T-cell (primary cell): ENCODE measurements at regions not wholly inside any gene's neighbourhood (a gene's known extent, or its start where the extent isn't known, plus 50 kb on each side); places are given as distances from the start of the nearest gene placed in this dataset.
"Not testable (repeated sequence)": the region's sequence is repeated elsewhere in the genome, so short reads cannot be mapped to it uniquely, and the experiment has no call there.

ENCODE experiments used
- ATAC-seq, 4 experiments: fragments of 200-7000 bp in 3 of 4; fragments of 150-1000 bp in 1 of 4; cut with Tn5 transposase; replicated peaks in 1 of 4; 1 replicate in 3 of 4; 2 replicates in 1 of 4; pipeline ENCODE4 v1.10.0; 2021; ENCODE audit warnings: moderate library complexity in 3 of 4, mild to moderate bottlenecking in 2 of 4, moderate number of reproducible peaks in 1 of 4
- CTCF ChIA-PET, 2 donors: fragments of 300-600 bp; sonication (Branson Sonifier 250); formaldehyde crosslinking; loops; one replicate each; lab custom pipeline; 2022; ENCODE audit warnings: antibody characterized with exemption in 2 of 2; lab: Charles Lee
- POLR2A ChIA-PET, 2 donors: fragments of 300-600 bp; sonication (Branson Sonifier 250); formaldehyde crosslinking; loops; one replicate each; lab custom pipeline; 2022; ENCODE audit warnings: antibody characterized with exemption in 2 of 2; lab: Charles Lee
- DNase-seq, 35 experiments: peaks; one replicate each; pipeline versions ENCODE4 v3.0.0 to v3.0.0-alpha.2; 2013 to 2023
- H3K27ac ChIP-seq: one replicate; pipeline ENCODE4 v1.5.1; 2013; ENCODE audit warnings: low read length
- H3K27me3 ChIP-seq, 2 experiments: replicated peaks in 1 of 2; 1 replicate in 1 of 2; 2 replicates in 1 of 2; pipeline versions ENCODE4 v1.6.1 to v1.7.0; 2013; ENCODE audit warnings: low read length in 1 of 2, mixed read lengths in 1 of 2; ENCODE audit not compliant: control insufficient read depth in 2 of 2, insufficient read depth in 2 of 2; ENCODE audit errors: extremely low read depth in 1 of 2
- H3K36me3 ChIP-seq, 2 donors: 1 replicate in 1 of 2; 2 replicates in 1 of 2; pipeline versions ENCODE4 v1.6.1 to v1.7.0; 2013; ENCODE audit warnings: low read length in 1 of 2; ENCODE audit not compliant: control insufficient read depth in 2 of 2, insufficient read depth in 1 of 2; ENCODE audit errors: extremely low read depth in 1 of 2
- H3K4me1 ChIP-seq, 2 experiments: 1 replicate in 1 of 2; 2 replicates in 1 of 2; pipeline versions ENCODE4 v1.6.1 to v1.7.0; 2013; ENCODE audit warnings: low read length in 2 of 2, mixed read lengths in 1 of 2; ENCODE audit not compliant: insufficient read depth in 2 of 2, control insufficient read depth in 1 of 2; ENCODE audit errors: extremely low read depth in 1 of 2
- H3K4me3 ChIP-seq, 2 donors: 1 replicate in 1 of 2; 2 replicates in 1 of 2; pipeline versions ENCODE4 v1.5.1 to v1.7.0; 2013; ENCODE audit warnings: mild to moderate bottlenecking in 2 of 2, low read length in 1 of 2, moderate library complexity in 1 of 2; ENCODE audit not compliant: control insufficient read depth in 1 of 2; ENCODE audit errors: extremely low read depth in 1 of 2
- H3K9me3 ChIP-seq: 2 replicates; pipeline ENCODE4 v1.7.0; 2013
- H3K27ac Mint-ChIP-seq, 2 donors: one replicate each; pipeline ENCODE4 v1.8.0; 2020 to 2021; ENCODE audit warnings: mild to moderate bottlenecking in 2 of 2, mixed read lengths in 2 of 2
- H3K27me3 Mint-ChIP-seq, 2 donors: one replicate each; pipeline ENCODE4 v1.8.0; 2021 to 2022; ENCODE audit warnings: mixed read lengths in 2 of 2
- H3K36me3 Mint-ChIP-seq: one replicate; pipeline ENCODE4 v1.8.0; 2021; ENCODE audit warnings: mixed read lengths
- H3K4me1 Mint-ChIP-seq, 3 donors: one replicate each; pipeline ENCODE4 v1.8.0; 2020 to 2022; ENCODE audit warnings: mixed read lengths in 3 of 3, mild to moderate bottlenecking in 1 of 3
- H3K4me3 Mint-ChIP-seq, 3 donors: one replicate each; pipeline ENCODE4 v1.8.0; 2020 to 2022; ENCODE audit warnings: mild to moderate bottlenecking in 3 of 3, mixed read lengths in 3 of 3, moderate library complexity in 3 of 3
- H3K9me3 Mint-ChIP-seq, 3 donors: one replicate each; pipeline ENCODE4 v1.8.0; 2020 to 2022; ENCODE audit warnings: mixed read lengths in 3 of 3
- whole genome bisulfite sequencing: methylation state at CpG from one replicate; pipeline ENCODE4 v1.1.5; 2013; ENCODE audit warnings: missing lambda C conversion rate; ENCODE audit not compliant: insufficient coverage; 5-methylcytosine and 5-hydroxymethylcytosine counted together

DNA sequence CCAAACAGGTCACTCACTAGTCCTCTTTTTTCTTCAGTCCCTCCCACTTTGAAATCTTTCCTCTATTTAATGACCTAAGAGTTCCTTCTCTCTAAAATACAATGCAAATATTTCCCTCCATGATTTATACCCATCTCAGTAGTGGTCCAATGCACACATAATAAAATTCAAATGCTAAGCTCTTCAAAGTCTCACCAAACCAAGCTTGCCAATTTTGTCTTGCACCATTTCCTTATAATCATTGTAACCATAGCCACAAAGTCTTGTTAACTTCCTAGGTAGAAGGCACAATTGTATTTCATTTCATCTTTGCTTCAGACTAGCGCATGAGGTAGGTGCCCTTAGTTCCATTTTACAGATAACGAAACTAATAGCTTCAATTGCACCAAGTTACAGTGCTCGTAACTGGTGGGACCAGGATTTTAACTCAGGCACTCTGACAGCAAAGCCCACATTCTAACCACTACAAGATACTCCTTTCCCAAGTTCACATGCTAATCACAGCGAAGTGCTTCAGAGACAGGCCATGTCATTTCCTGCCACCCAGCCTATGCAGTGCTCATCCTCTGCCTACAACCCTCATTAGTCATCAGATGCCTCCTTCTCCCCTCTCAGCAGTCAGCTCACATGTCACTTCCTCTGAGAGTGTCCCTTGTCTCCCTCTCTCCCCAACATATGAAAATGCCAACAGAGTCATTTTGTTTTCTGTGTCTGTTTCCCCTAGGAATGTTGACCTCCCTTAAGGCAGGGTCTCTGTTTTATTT, 66.9 kb upstream of the PPARGC1A start:
- ATAC-seq (no peak), DNase-seq (no peak)
- POLR2A ChIA-PET: no interaction called here
- H3K4me3 Mint-ChIP-seq: no peak overlapping the region
- H3K36me3 Mint-ChIP-seq: no peaks in the 10 kb centered on the region
- no peaks in the 10 kb centered on the region for H3K4me1 Mint-ChIP-seq
- peaks cover 0 to 19% (median 10%) of the 10 kb centered on the region in 3 donors for H3K9me3 Mint-ChIP-seq
- no peaks in the 10 kb centered on the region for H3K36me3 ChIP-seq
- no peaks in the 10 kb centered on the region for H3K27me3 Mint-ChIP-seq
- CTCF ChIA-PET: interaction anchor here in 1 of 2 donors (0.8 kb wide), 1 partner anchor 10 kb away, joined by 3 read pairs; no protein-coding TSS in a partner anchor
- H3K27ac Mint-ChIP-seq: no peak overlapping the region
- WGBS: 79% methylated on average over 4 of the region's 4 CpGs
- H3K27ac ChIP-seq: no peak overlapping the region
- H3K4me1 ChIP-seq: no peaks in the 10 kb centered on the region
- no peak overlapping the region for H3K4me3 ChIP-seq
- H3K9me3 ChIP-seq: no peaks in the 10 kb centered on the region
- no peaks in the 10 kb centered on the region for H3K27me3 ChIP-seq

- Histone ChIP-seq H3K27ac (no peak overlapping the region), H3K4me3 (no peak overlapping the region), H3K27me3 (no peaks in the 10 kb centered on the region), H3K9me3 (no peaks in the 10 kb centered on the region), H3K36me3 (no peaks in the 10 kb centered on the region), H3K4me1 (no peaks in the 10 kb centered on the region)
- ChIA-PET CTCF (no interaction called here), POLR2A (no interaction called here)
- Mint-ChIP-seq H3K9me3 (peaks cover 0 to 19% (median 9%) of the 10 kb centered on the region in 3 donors), H3K27ac (no peak overlapping the region), H3K4me3 (no peak overlapping the region), H3K27me3 (no peaks in the 10 kb centered on the region), H3K4me1 (no peaks in the 10 kb centered on the region), H3K36me3 (no peaks in the 10 kb centered on the region)
- ATAC-seq (no peak), DNase-seq (no peak)
- no CpG with 5 or more reads among the region's 2 CpGs for WGBS
Measured at GRCh38 chr4:23952258-23952657, 62.4 kb upstream of the PPARGC1A start.

DNA sequence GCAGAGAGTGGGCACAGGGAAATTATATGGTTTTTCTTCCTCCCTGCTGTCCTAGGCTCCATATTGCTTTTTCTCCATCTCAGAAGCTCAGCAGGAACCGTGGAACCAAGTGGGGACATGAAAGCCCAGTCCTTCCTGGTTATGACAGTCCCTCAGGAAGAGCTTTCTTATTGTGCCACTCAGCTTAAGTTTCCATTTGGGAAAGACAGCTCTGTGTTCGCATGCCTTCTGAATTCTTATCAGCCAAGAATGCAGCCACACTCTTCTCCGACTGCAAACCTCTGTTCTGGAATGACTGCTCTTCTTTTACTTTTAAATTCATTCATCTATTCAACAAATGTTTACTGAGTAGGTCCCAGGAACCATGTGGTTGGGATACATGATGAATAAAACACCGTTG, 58.0 kb upstream of the PPARGC1A start:
- peaks cover 0 to 12% (median 5%) of the 10 kb centered on the region in 3 donors for H3K9me3 Mint-ChIP-seq
- POLR2A ChIA-PET: interaction anchor here in 1 of 2 donors (0.7 kb wide), 1 partner anchor 228 kb away, joined by 3 read pairs; no protein-coding TSS in a partner anchor
- CTCF ChIA-PET: no interaction called here
- ATAC-seq (no peak), DNase-seq (no peak)
- Histone ChIP-seq H3K36me3 (no peaks in the 10 kb centered on the region), H3K27ac (no peak overlapping the region), H3K4me1 (no peaks in the 10 kb centered on the region), H3K4me3 (no peak overlapping the region), H3K27me3 (no peaks in the 10 kb centered on the region), H3K9me3 (no peaks in the 10 kb centered on the region)
- H3K27ac Mint-ChIP-seq: no peak overlapping the region
- H3K36me3 Mint-ChIP-seq: no peaks in the 10 kb centered on the region
- WGBS: 75% methylated on average over 2 of the region's 4 CpGs
- H3K27me3 Mint-ChIP-seq: peaks cover 0 to 3% of the 10 kb centered on the region in 2 donors
- H3K4me3 Mint-ChIP-seq: no peak overlapping the region
- no peaks in the 10 kb centered on the region for H3K4me1 Mint-ChIP-seq

- Histone ChIP-seq H3K4me3 (no peak overlapping the region), H3K27ac (no peak overlapping the region), H3K27me3 (no peaks in the 10 kb centered on the region), H3K36me3 (no peaks in the 10 kb centered on the region), H3K4me1 (no peaks in the 10 kb centered on the region), H3K9me3 (no peaks in the 10 kb centered on the region)
- H3K4me3 Mint-ChIP-seq: no peak overlapping the region
- POLR2A ChIA-PET: no interaction called here
- no peaks in the 10 kb centered on the region for H3K36me3 Mint-ChIP-seq
- H3K27me3 Mint-ChIP-seq: peaks cover 0 to 3% of the 10 kb centered on the region in 2 donors
- WGBS: 100% methylated on average over 5 of the region's 6 CpGs
- no peaks in the 10 kb centered on the region for H3K4me1 Mint-ChIP-seq
- DNase-seq: no peak
- CTCF ChIA-PET: no interaction called here
- H3K9me3 Mint-ChIP-seq: peaks cover 0 to 8% (median 5%) of the 10 kb centered on the region in 3 donors
- ATAC-seq: no peak
- H3K27ac Mint-ChIP-seq: no peak overlapping the region
Measured at GRCh38 chr4:23946299-23946698, 56.5 kb upstream of the PPARGC1A start.

- no peaks in the 10 kb centered on the region for H3K4me1 ChIP-seq
- 39% methylated on average over 2 of the region's 6 CpGs for WGBS
- no peak overlapping the region for H3K4me3 ChIP-seq
- no peaks in the 10 kb centered on the region for H3K36me3 ChIP-seq
- no peak overlapping the region for H3K4me3 Mint-ChIP-seq
- POLR2A ChIA-PET: no interaction called here
- H3K27ac ChIP-seq: no peak overlapping the region
- H3K9me3 Mint-ChIP-seq: peaks cover 0 to 8% (median 3%) of the 10 kb centered on the region in 3 donors
- H3K4me1 Mint-ChIP-seq: no peaks in the 10 kb centered on the region
- H3K27ac Mint-ChIP-seq: no peak overlapping the region
- CTCF ChIA-PET: no interaction called here
- no peaks in the 10 kb centered on the region for H3K36me3 Mint-ChIP-seq
- peaks cover 0 to 3% of the 10 kb centered on the region in 2 donors for H3K27me3 Mint-ChIP-seq
- no peaks in the 10 kb centered on the region for H3K9me3 ChIP-seq
- no peak for ATAC-seq
- peak in 1 of 35 experiments; percentile 3 for DNase-seq
- no peaks in the 10 kb centered on the region for H3K27me3 ChIP-seq
Measured at GRCh38 chr4:23945451-23946017, 55.7 kb upstream of the PPARGC1A start.

GRCh38 chr4:23944556-23944955, 54.7 kb upstream of the PPARGC1A start:
- H3K36me3 Mint-ChIP-seq, H3K36me3 ChIP-seq, H3K27me3 Mint-ChIP-seq, H3K4me1 ChIP-seq, ATAC-seq, DNase-seq, H3K4me3 ChIP-seq, H3K9me3 ChIP-seq, H3K27ac Mint-ChIP-seq, H3K4me1 Mint-ChIP-seq, CTCF ChIA-PET, H3K9me3 Mint-ChIP-seq, H3K27ac ChIP-seq, H3K4me3 Mint-ChIP-seq, POLR2A ChIA-PET, H3K27me3 ChIP-seq: not testable (repeated sequence)
- no CpG with 5 or more reads among the region's 3 CpGs for WGBS
